ENCODE measurements at regions not wholly inside any gene's neighbourhood (a gene's known extent, or its start where the extent isn't known, plus 50 kb on each side); places are given as distances from the start of the nearest gene placed in this dataset.

DNA sequence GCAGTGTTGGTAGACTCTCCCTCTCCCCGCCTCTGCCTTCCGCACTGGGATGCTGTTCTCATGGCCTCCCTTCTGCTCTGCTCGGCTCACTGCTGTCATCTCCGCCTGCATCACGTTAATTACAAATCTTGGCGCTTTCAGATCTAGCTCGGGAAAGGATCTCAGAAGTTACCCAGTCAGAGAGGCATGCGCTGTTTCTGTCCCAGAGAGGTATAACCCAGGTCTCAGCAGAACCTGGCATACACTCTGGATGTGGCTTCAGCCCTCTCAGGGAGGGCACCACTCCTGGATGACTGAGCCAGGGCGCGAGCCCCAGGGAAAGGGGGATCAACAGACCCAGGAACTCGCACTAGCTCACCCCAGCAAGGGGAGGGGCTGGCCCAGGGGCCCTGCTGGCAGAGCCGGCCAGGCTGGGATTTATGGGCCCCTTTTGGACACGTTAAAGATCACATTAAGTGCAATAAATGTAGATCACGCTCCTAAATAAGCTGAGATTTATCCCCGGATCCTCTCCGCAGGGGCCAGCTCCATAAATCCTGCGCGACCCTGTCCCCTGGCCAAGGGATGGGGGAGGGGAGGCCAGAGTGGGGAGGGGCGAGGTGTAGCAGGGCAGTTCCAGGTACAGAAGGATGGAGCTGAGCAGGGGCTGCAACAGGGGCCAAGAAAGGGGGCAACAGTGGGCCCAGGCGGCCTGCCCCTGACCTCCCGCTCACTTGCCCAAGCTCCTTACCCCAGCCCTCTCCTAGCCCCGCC, 101.3 kb upstream of the ZBTB40 start:
- peaks cover 0 to 91% (median 75%) of the 10 kb centered on the region in 7 donors for H3K27me3 ChIP-seq
- 18 to 19% methylated on average over 22 of the region's 22 CpGs for WGBS, 2 donors
- no peak for TF ChIP-seq CTCF (IDR thresholded peaks at IDR 0.05)
- DNase-seq (no peak), ATAC-seq (no peak)
- intact Hi-C loops (cut with DNase I), result no loop called here
- H3K4me3 ChIP-seq, result no peak overlapping the region
- H3K36me3 ChIP-seq, result no peaks in the 10 kb centered on the region
- H3K9me3 ChIP-seq, result no peaks in the 10 kb centered on the region
- H3K27ac ChIP-seq, result no peak overlapping the region
- no peaks in the 10 kb centered on the region for H3K4me1 ChIP-seq

DNA sequence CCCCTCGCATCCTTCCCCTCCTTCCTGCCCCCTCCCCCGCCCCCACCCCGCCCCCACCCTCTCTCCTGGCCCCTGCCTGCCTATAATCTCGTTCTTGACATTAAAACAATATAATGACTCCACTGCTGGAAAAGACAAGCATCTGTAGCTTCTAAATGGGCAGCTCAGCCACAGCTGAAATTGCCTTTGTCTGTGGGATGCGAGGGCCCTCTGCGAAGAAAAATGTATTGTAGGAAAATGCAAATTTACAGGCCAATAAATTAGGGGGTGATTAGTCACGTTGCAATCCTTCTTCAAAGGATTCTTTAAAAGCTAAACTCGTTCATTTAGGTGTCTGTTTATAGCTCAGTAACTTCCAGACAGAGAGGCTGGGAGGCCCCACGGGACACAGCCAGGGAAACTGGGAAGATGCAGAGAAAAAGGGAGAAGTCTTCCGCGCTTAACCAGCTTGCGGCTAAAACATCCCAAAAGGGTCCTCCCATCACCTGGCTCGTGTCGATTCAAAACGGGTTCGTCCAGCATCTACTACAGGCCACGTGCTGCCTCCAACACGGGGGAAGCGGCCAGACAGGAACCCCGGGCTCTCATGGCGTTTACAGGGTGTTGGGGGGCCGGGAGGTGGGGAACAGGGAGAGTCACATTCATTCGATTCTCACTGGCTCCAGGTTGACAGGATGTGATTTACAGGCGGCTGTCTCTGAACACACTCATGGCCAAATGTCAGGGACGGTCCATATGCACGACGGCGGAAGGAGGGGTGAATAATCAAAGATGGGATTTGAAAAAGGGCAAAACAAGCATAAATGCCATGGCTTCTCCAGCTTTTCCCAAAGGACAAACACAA, 100.5 kb upstream of the ZBTB40 start:
- TF ChIP-seq CTCF (IDR thresholded peaks at IDR 0.05), result no peak
- Histone ChIP-seq H3K4me3 (no peak overlapping the region), H3K27me3 (peaks cover 0 to 95% (median 81%) of the 10 kb centered on the region in 7 donors), H3K9me3 (no peaks in the 10 kb centered on the region), H3K4me1 (no peaks in the 10 kb centered on the region), H3K27ac (no peak overlapping the region), H3K36me3 (no peaks in the 10 kb centered on the region)
- intact Hi-C loops (cut with DNase I), result no loop called here
- ATAC-seq (no peak), DNase-seq (no peak)
- WGBS, 2 donors, result 11 to 13% methylated on average over 27 to 28 of the region's 28 CpGs

- no peaks in the 10 kb centered on the region for H3K9me3 ChIP-seq
- WGBS, 2 donors, result 21 to 29% methylated on average over 11 of the region's 11 CpGs
Measured at GRCh38 chr1:22351768-22352080, 99.9 kb upstream of the ZBTB40 start.

DNA sequence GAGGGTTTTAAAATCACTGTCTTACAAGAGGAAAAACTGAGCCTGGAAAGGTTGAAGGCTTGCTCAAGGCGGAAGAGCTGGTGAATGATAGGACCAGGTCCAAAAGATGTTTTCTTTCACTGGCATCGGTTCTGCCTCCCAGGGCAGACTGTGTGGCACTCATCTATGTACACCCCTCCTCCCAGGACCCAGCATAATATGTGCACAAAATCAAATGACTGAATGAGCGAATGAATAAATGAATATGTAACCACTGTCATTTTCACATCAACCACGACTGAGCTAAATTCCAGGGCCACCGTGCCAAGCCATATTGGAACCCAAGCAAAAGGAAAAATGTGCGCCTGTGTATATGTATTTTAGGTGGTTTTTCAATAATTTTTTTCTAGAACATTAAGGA, 99.3 kb upstream of the ZBTB40 start:
- Histone ChIP-seq H3K9me3 (no peaks in the 10 kb centered on the region), H3K4me1 (no peaks in the 10 kb centered on the region), H3K27me3 (peaks cover 0 to 99% (median 93%) of the 10 kb centered on the region in 7 donors), H3K36me3 (no peaks in the 10 kb centered on the region), H3K27ac (no peak overlapping the region), H3K4me3 (no peak overlapping the region)
- intact Hi-C loops (cut with DNase I), result no loop called here
- no peak for DNase-seq
- 87 to 90% methylated on average over 6 of the region's 6 CpGs for WGBS, 2 donors
- no peak for TF ChIP-seq CTCF (IDR thresholded peaks at IDR 0.05)
- no peak for ATAC-seq

More at GRCh38 chr1:22351768-22352080, 99.9 kb upstream of the ZBTB40 start:
- Histone ChIP-seq H3K27ac (no peak overlapping the region), H3K27me3 (peaks cover 0 to 97% (median 87%) of the 10 kb centered on the region in 7 donors), H3K36me3 (no peaks in the 10 kb centered on the region), H3K4me3 (no peak overlapping the region), H3K4me1 (no peaks in the 10 kb centered on the region)
- ATAC-seq (peak in 1 of 8 donors; percentile 21), DNase-seq (no peak)
- no peak for TF ChIP-seq CTCF (IDR thresholded peaks at IDR 0.05)
- intact Hi-C loops (cut with DNase I), result no loop called here
